AG04450 (cell line): ENCODE measurements at regions not wholly inside any gene's neighbourhood (a gene's known extent, or its start where the extent isn't known, plus 50 kb on each side); places are given as distances from the start of the nearest gene placed in this dataset.
"Not testable (repeated sequence)": the region's sequence is repeated elsewhere in the genome, so short reads cannot be mapped to it uniquely, and the experiment has no call there.

ENCODE experiments used
- CTCF ChIA-PET: fragments of 300-600, 350-600 bp; formaldehyde crosslinking; extraction: SDS; loops from one replicate; lab custom pipeline; 2022; ENCODE audit warnings: antibody characterized with exemption, inconsistent platforms; lab: Charles Lee
- POLR2A ChIA-PET: fragments of 350-600 bp; formaldehyde crosslinking; extraction: SDS; loops from one replicate; lab custom pipeline; 2021; ENCODE audit warnings: antibody characterized with exemption, inconsistent platforms; lab: Yijun Ruan, JAX
- DNase-seq: peaks from one replicate; pipeline ENCODE4 v3.0.0-alpha.2; 2011; ENCODE audit warnings: low read depth, low spot score
- H3K27ac ChIP-seq: one replicate; pipeline ENCODE4 v1.5.1; 2012; ENCODE audit warnings: low read depth, low read length, control low read depth
- H3K27me3 ChIP-seq: one replicate; pipeline ENCODE4 v1.6.0; 2012; ENCODE audit warnings: low read length; ENCODE audit not compliant: control insufficient read depth, insufficient read depth
- H3K4me3 ChIP-seq: 2 replicates; pipeline ENCODE4 v1.5.1; 2011; ENCODE audit warnings: mild to moderate bottlenecking, low read depth, low read length, control low read depth
- H3K9me3 ChIP-seq: 2 replicates; pipeline ENCODE4 v1.5.1; 2012; ENCODE audit warnings: low read length; ENCODE audit not compliant: control insufficient read depth, insufficient read depth
- CTCF ChIP-seq: IDR thresholded peaks from 2 replicates; pipeline ENCODE4 v1.5.1; 2011; ENCODE audit warnings: low read depth, low read length, control low read depth, inconsistent platforms

- POLR2A ChIA-PET, result interaction anchor here (0.6 kb wide), 1 partner anchor 83 kb away, joined by 4 read pairs; no protein-coding TSS in a partner anchor
- DNase-seq, result no peak
- no peak overlapping the region for H3K27ac ChIP-seq
- no peaks in the 10 kb centered on the region for H3K9me3 ChIP-seq
- no peak for TF ChIP-seq CTCF
- no peaks in the 10 kb centered on the region for H3K27me3 ChIP-seq
- H3K4me3 ChIP-seq, result no peak overlapping the region
- CTCF ChIA-PET, result interaction anchor here (0.8 to 0.9 kb wide), 2 partner anchors 14 to 311 kb away, joined by 3 read pairs; no protein-coding TSS in a partner anchor
Observed at GRCh38 chr6:16822529-16822928, 61.3 kb upstream of the ATXN1 start.

- Histone ChIP-seq H3K9me3 (no peaks in the 10 kb centered on the region), H3K27me3 (no peaks in the 10 kb centered on the region), H3K27ac (no peak overlapping the region), H3K4me3 (no peak overlapping the region)
- no peak for DNase-seq
- ChIA-PET CTCF (interaction anchor here (0.9 kb wide), 1 partner anchor 310 kb away, joined by 3 read pairs; no protein-coding TSS in a partner anchor), POLR2A (no interaction called here)
- no peak for TF ChIP-seq CTCF
Observed at GRCh38 chr6:16821834-16822264, 60.6 kb upstream of the ATXN1 start.

- POLR2A ChIA-PET, DNase-seq, H3K9me3 ChIP-seq, H3K4me3 ChIP-seq, H3K27me3 ChIP-seq, H3K27ac ChIP-seq: not testable (repeated sequence)
- CTCF ChIA-PET, result interaction anchor here (0.9 to 2.2 kb wide), 3 partner anchors 10 to 21 kb away, joined by 3 to 5 read pairs (median 4); no protein-coding TSS in a partner anchor
Observed at GRCh38 chr6:16820262-16820661, 59.0 kb upstream of the ATXN1 start.

GRCh38 chr6:16819752-16820151 is 58.5 kb upstream of the ATXN1 start:
- peak; percentile 36 for TF ChIP-seq CTCF
- no peaks in the 10 kb centered on the region for H3K27me3 ChIP-seq
- DNase-seq, result no peak
- CTCF ChIA-PET, result interaction anchor here (0.9 to 2.2 kb wide), 6 partner anchors 10 to 181 kb away, joined by 3 to 5 read pairs (median 4); no protein-coding TSS in a partner anchor
- no peaks in the 10 kb centered on the region for H3K9me3 ChIP-seq
- POLR2A ChIA-PET, result no interaction called here
- H3K27ac ChIP-seq, result no peak overlapping the region
- H3K4me3 ChIP-seq, result no peak overlapping the region

GRCh38 chr6:16818992-16819626 is 57.8 kb upstream of the ATXN1 start:
- ChIA-PET POLR2A (no interaction called here), CTCF (interaction anchor here (0.5 to 2.2 kb wide), 7 partner anchors 10 to 182 kb away, joined by 3 to 5 read pairs (median 4); no protein-coding TSS in a partner anchor)

More at GRCh38 chr6:16818992-16819626, 57.8 kb upstream of the ATXN1 start:
- TF ChIP-seq CTCF, result no peak
- no peak for DNase-seq
- no peak overlapping the region for H3K27ac ChIP-seq
- H3K4me3 ChIP-seq, result no peak overlapping the region
- H3K9me3 ChIP-seq, result no peaks in the 10 kb centered on the region
- no peaks in the 10 kb centered on the region for H3K27me3 ChIP-seq
